ENCODE measurements at regions not wholly inside any gene's neighbourhood (a gene's known extent, or its start where the extent isn't known, plus 50 kb on each side); places are given as distances from the start of the nearest gene placed in this dataset.

DNA sequence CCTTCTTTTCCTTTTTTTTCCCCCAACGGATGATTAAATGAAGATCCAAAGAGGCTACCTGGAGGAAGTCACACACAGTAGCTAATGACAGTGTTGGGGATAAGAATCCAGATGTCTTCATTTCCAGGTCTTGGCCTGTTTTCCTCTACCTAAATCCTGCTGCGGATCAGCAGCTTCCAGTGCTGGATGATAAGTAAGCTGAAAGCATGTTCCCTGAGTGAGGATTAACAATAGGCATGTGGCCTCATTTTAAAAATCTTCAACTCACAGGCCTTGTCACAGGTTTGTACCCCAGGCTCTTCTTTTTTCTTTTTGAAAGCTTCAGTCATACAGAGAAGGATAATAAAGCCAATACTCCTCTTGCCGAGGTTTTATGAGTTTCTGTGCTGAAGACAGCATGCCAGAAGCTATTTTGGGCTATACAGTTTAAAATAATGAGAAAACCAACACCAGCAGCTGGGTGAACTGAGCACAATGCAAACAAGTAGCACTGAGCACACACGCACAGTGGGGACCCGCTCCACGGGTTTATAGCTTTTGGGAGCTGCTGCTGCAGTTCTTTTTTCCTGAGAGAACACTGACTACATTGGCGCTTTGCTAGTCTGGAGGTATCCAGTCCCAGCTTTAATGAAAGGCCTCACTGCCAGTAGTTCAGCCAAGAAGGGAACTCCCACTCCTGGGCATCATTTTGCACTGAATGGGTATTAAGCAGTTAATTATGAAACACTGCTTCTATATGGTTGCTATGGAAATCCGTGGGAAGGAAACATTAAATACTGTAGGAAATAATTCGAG, 184.2 kb upstream of the CTSO start:
- intact Hi-C loops (cut with DNase I), result no loop called here
- no peak for DNase-seq

GRCh38 chr4:156132196-156132595, 178.5 kb upstream of the CTSO start:
- DNase-seq, result no peak
- no peaks in the 10 kb centered on the region for H3K27me3 ChIP-seq
- H3K4me1 ChIP-seq, result no peaks in the 10 kb centered on the region
- no peak overlapping the region for H3K4me3 ChIP-seq
- no peak overlapping the region for H3K9ac ChIP-seq (ENCODE audit: low read depth in 2 of 2, low read length in 2 of 2)
- intact Hi-C loops (cut with DNase I), result no loop called here
- TF ChIP-seq, protein P1, sequence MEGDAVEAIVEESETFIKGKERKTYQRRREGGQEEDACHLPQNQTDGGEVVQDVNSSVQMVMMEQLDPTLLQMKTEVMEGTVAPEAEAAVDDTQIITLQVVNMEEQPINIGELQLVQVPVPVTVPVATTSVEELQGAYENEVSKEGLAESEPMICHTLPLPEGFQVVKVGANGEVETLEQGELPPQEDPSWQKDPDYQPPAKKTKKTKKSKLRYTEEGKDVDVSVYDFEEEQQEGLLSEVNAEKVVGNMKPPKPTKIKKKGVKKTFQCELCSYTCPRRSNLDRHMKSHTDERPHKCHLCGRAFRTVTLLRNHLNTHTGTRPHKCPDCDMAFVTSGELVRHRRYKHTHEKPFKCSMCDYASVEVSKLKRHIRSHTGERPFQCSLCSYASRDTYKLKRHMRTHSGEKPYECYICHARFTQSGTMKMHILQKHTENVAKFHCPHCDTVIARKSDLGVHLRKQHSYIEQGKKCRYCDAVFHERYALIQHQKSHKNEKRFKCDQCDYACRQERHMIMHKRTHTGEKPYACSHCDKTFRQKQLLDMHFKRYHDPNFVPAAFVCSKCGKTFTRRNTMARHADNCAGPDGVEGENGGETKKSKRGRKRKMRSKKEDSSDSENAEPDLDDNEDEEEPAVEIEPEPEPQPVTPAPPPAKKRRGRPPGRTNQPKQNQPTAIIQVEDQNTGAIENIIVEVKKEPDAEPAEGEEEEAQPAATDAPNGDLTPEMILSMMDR (IDR thresholded peaks at IDR 0.05), result no peak
- H3K36me3 ChIP-seq, result no peaks in the 10 kb centered on the region
- H3K9me3 ChIP-seq, result no peaks in the 10 kb centered on the region
- no peak overlapping the region for H3K27ac ChIP-seq

More for the DNA sequence above, 184.2 kb upstream of the CTSO start:
- Histone ChIP-seq H3K9ac (ENCODE audit: low read depth in 2 of 2, low read length in 2 of 2) (no peak overlapping the region), H3K4me1 (no peaks in the 10 kb centered on the region), H3K9me3 (no peaks in the 10 kb centered on the region), H3K27ac (no peak overlapping the region), H3K36me3 (no peaks in the 10 kb centered on the region), H3K27me3 (no peaks in the 10 kb centered on the region), H3K4me3 (no peak overlapping the region)
- TF ChIP-seq, protein P1 (IDR thresholded peaks at IDR 0.05), result no peak

DNA sequence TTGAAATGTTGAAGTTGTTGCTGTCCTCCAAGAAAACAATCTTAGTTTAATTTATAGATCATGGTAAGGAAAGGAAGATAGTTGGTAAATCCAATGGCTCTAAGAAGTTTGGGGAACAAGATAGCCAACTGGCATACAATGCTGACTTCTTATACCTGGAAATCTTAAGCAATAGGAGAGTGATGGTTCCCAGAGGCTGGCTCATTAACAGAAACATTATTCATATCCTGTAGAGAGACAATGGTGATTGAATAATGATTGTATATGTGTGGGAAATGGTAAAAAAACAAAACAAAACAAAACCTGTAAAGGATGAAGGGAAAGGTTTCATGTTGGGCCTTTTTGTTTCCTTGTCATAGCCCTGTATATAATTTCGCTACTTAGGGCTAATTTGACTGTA, 174.9 kb upstream of the CTSO start:
- Histone ChIP-seq H3K27ac (no peak overlapping the region), H3K9ac (ENCODE audit: low read depth in 2 of 2, low read length in 2 of 2) (no peak overlapping the region), H3K9me3 (no peaks in the 10 kb centered on the region), H3K27me3 (no peaks in the 10 kb centered on the region), H3K4me3 (no peak overlapping the region), H3K36me3 (no peaks in the 10 kb centered on the region), H3K4me1 (no peaks in the 10 kb centered on the region)
- intact Hi-C loops (cut with DNase I), result no loop called here
- TF ChIP-seq, protein P1 (IDR thresholded peaks at IDR 0.05), result no peak
- DNase-seq, result no peak

DNA sequence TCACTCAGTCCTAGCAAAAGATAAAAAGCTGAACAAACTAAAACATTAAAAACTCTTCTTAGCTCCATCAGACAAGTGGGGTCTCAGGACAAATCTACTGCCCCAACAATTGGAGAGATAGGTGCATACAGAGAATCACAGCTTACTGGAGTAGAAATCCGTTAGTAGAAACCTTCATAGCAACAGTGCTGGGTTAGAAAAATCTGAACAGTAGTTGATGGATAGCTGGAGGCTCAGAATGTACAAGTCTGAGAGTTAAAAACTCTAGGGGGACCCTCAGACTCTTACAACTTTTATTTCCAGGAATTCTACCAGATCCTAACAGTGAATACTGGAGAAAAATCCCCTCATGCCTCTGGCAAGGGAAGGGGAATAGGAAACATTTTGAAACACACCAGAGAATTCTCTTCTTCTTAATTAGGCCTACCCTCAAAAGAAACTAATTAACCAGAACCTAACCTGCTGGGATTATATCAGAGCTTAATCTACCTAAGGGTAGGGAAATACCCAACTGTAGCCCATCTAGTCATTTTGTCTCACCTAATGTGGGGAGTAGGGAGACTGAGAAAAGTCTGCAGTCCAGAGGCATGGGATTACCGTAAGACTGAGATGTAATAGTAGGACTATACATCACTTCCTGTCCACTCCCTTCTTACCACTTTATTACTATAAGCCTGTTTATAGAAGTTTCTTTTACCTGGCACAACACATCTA, 165.0 kb upstream of the CTSO start:
- Histone ChIP-seq H3K27me3 (no peaks in the 10 kb centered on the region), H3K36me3 (no peaks in the 10 kb centered on the region), H3K9me3 (no peaks in the 10 kb centered on the region), H3K9ac (ENCODE audit: low read depth in 2 of 2, low read length in 2 of 2) (no peak overlapping the region), H3K4me1 (no peaks in the 10 kb centered on the region), H3K27ac (no peak overlapping the region), H3K4me3 (no peak overlapping the region)
- intact Hi-C loops (cut with DNase I), result no loop called here
- TF ChIP-seq, protein P1 (IDR thresholded peaks at IDR 0.05), result no peak
- DNase-seq, result no peak

GRCh38 chr4:156117743-156118142, 164.1 kb upstream of the CTSO start:
- no peak for DNase-seq

More at GRCh38 chr4:156117743-156118142, 164.1 kb upstream of the CTSO start:
- Histone ChIP-seq H3K4me1 (no peaks in the 10 kb centered on the region), H3K27ac (no peak overlapping the region), H3K9ac (ENCODE audit: low read depth in 2 of 2, low read length in 2 of 2) (no peak overlapping the region), H3K27me3 (no peaks in the 10 kb centered on the region), H3K9me3 (no peaks in the 10 kb centered on the region), H3K4me3 (no peak overlapping the region), H3K36me3 (no peaks in the 10 kb centered on the region)
- TF ChIP-seq, protein P1 (IDR thresholded peaks at IDR 0.05), result no peak
- intact Hi-C loops (cut with DNase I), result no loop called here
